AG09309 (cell line): ENCODE measurements at regions not wholly inside any gene's neighbourhood (a gene's known extent, or its start where the extent isn't known, plus 50 kb on each side); places are given as distances from the start of the nearest gene placed in this dataset.

ENCODE experiments used
- DNase-seq: peaks from one replicate; pipeline ENCODE4 v3.0.0-alpha.2; 2010; ENCODE audit warnings: low read depth
- H3K4me3 ChIP-seq: 2 replicates; pipeline ENCODE4 v1.5.1; 2011; ENCODE audit warnings: mild to moderate bottlenecking, low read depth, low read length, moderate library complexity; ENCODE audit not compliant: control insufficient read depth
- CTCF ChIP-seq: IDR thresholded peaks from 2 replicates; pipeline ENCODE4 v1.5.1; 2011; ENCODE audit warnings: mild to moderate bottlenecking, low read depth, low read length, inconsistent platforms; ENCODE audit not compliant: insufficient read depth, control insufficient read depth; ENCODE audit errors: missing control alignments

- no peak overlapping the region for H3K4me3 ChIP-seq
These were observed 71.0 kb upstream of the MMADHC start for GRCh38 chr2:149658553-149658952.

GRCh38 chr2:149657401-149658040, 69.9 kb upstream of the MMADHC start:
- DNase-seq, result no peak
- no peak for TF ChIP-seq CTCF
- no peak overlapping the region for H3K4me3 ChIP-seq

More at GRCh38 chr2:149658553-149658952, 71.0 kb upstream of the MMADHC start:
- no peak for TF ChIP-seq CTCF
- DNase-seq, result no peak

- DNase-seq, result no peak
- TF ChIP-seq CTCF, result no peak
- H3K4me3 ChIP-seq, result no peak overlapping the region
These were observed 69.4 kb upstream of the MMADHC start for GRCh38 chr2:149656996-149657395.

GRCh38 chr2:149653831-149654445, 66.4 kb upstream of the MMADHC start:
- no peak for TF ChIP-seq CTCF
- H3K4me3 ChIP-seq, result no peak overlapping the region
- no peak for DNase-seq

GRCh38 chr2:149652926-149653325, 65.4 kb upstream of the MMADHC start:
- H3K4me3 ChIP-seq, result no peak overlapping the region
- no peak for DNase-seq
- no peak for TF ChIP-seq CTCF

- no peak for TF ChIP-seq CTCF
- H3K4me3 ChIP-seq, result no peak overlapping the region
- DNase-seq, result no peak
These were observed 65.0 kb upstream of the MMADHC start for GRCh38 chr2:149652526-149652925.
